ENCODE measurements at regions not wholly inside any gene's neighbourhood (a gene's known extent, or its start where the extent isn't known, plus 50 kb on each side); places are given as distances from the start of the nearest gene placed in this dataset.

DNA sequence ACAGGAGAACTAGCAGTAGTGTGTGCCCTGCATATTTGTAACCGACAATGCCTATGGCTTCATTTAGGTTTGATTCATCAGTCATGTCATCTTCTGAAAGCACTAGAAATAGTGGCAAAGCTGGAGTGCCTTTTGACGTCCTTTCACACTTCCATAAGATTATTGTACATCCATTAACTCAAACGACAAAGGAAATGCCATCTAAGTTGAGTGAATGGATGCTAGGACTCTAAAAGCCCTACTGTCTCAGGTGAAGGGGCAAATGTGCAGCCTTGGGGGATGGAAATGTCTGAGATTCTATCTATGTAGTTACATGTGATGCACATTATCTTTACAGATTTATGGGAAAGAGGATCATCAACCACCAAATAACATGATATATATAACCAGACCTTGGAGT lies 1473.6 kb downstream of the STIM2 start:
- no peaks in the 10 kb centered on the region for H3K4me1 Mint-ChIP-seq (ENCODE audit: low read depth)
- H3K36me3 Mint-ChIP-seq, result no peaks in the 10 kb centered on the region
- H3K27me3 Mint-ChIP-seq, result no peaks in the 10 kb centered on the region
- no peak overlapping the region for H3K4me3 Mint-ChIP-seq
- H3K27ac Mint-ChIP-seq, result no peak overlapping the region
- no peaks in the 10 kb centered on the region for H3K9me3 Mint-ChIP-seq (ENCODE audit: low read depth)

DNA sequence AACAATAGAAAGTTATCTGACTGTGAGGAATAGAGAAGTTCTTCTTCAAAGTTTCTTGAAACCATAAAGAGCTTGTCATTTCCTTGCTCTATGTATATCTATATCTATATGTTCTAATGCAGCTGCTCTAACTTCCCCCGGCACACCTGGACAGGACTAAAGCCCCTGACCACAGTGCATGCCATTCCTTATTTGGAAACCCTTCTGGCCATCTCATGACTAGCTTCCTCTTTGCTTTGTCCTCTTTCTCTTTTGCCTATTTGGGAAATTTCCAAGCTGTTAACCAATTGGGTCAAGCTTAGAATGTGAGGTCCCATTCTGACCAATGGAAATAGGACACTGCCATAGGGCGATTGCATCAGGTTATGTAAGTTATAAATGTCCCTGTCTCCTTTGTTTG lies 1481.1 kb downstream of the STIM2 start:
- Mint-ChIP-seq H3K27ac (no peak overlapping the region), H3K9me3 (ENCODE audit: low read depth) (peaks cover 13% of the 10 kb centered on the region), H3K4me3 (no peak overlapping the region), H3K27me3 (no peaks in the 10 kb centered on the region), H3K36me3 (no peaks in the 10 kb centered on the region), H3K4me1 (ENCODE audit: low read depth) (no peaks in the 10 kb centered on the region)

DNA sequence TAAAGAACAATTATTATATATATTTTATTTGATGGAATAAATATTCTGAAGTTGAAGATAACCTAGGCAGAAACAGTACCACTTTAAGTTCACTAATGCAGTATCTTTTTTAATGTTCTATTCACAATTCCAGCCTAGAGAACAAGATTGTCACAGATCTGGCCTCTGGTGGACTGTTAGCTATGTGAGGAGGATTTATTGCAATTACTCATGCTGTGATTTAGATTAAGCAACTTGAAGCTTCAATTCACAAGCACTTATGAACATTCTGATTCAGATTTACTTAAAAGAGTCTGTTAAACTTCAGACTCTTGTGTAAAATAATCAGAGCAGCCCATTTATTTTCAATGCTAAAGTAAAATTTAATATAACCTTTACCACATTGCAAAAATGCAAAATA lies 1489.8 kb downstream of the STIM2 start:
- no peaks in the 10 kb centered on the region for H3K36me3 Mint-ChIP-seq
- no peak overlapping the region for H3K27ac Mint-ChIP-seq
- peaks cover 5% of the 10 kb centered on the region for H3K9me3 Mint-ChIP-seq (ENCODE audit: low read depth)
- H3K27me3 Mint-ChIP-seq, result no peaks in the 10 kb centered on the region
- H3K4me3 Mint-ChIP-seq, result no peak overlapping the region
- H3K4me1 Mint-ChIP-seq (ENCODE audit: low read depth), result no peaks in the 10 kb centered on the region

DNA sequence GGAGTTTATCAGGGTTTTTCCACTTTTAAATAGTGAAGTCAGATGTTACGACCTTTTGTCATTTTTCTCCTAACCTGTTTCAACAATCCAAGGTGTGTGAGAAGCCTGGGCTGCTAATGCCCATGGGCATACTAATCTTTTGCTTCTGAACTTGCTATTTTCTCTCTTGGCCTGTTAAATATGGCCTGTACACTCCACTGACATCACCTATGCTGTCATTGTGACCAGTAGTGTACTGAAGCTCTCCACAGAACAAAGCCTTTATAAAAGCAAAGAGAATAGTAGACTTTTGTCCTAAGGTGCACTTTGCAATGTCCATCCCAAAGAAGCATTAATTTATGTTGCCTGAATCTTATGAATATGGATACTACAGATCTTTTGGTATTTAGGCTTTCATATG lies 1490.5 kb downstream of the STIM2 start:
- no peaks in the 10 kb centered on the region for H3K36me3 Mint-ChIP-seq
- no peak overlapping the region for H3K27ac Mint-ChIP-seq
- H3K27me3 Mint-ChIP-seq, result no peaks in the 10 kb centered on the region
- H3K4me3 Mint-ChIP-seq, result no peak overlapping the region
- peaks cover 5% of the 10 kb centered on the region for H3K9me3 Mint-ChIP-seq (ENCODE audit: low read depth)
- no peaks in the 10 kb centered on the region for H3K4me1 Mint-ChIP-seq (ENCODE audit: low read depth)

DNA sequence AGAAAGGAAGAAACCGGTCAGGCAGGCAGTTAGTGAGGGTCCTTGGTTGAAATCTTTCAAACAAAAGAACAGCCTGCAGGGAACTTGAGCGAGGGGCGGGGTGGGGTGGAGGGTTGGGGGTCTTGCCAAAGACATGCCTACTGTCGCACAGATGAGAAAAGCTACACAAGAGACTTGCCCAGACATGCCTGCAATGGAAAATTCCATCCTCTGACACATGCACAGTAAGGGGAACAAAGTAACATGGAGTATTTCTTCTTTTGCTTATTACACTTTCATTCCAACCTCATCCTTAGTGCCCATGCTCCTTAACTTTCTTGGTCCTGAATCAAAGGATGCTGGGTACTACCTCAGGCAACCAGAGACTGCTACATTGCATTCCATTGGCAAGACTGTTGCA lies 1491.2 kb downstream of the STIM2 start:
- Mint-ChIP-seq H3K36me3 (no peaks in the 10 kb centered on the region), H3K9me3 (ENCODE audit: low read depth) (peaks cover 5% of the 10 kb centered on the region), H3K4me3 (no peak overlapping the region), H3K27me3 (no peaks in the 10 kb centered on the region), H3K4me1 (ENCODE audit: low read depth) (no peaks in the 10 kb centered on the region), H3K27ac (no peak overlapping the region)

DNA sequence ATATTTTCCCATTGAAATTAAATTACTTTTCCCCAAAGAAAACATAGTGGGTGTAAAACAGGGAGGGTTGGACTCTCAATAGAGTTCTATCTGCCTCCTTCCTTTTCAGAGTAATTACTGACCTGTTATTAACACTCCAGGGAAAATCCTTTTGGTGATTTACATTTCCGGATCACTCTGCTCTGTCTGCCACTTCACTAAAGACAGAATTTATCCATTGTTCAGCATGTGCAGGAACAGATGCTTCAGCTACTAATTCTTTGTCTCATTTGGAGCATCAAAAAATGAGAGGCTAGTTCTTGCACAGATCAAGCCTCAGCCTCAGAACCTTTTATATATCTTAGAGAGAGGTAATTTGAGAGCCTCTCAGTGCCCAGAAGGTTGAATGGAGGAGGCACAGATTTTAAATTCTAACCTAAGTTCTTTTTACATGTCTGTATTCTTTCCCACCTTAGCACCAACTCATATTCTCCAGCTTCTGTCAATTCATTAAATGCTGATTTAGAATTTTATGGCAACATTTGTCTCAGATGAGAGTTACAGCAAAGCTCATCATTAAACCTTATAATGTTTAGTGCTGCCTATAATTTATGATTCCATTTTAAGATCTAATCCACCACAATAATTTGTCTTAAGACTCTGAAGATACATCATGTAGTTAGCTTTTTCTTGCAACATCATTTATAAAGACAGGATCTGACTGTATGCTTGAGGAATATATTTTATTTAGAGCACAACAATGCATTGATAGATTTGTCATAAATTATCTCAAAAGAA lies 1494.4 kb downstream of the STIM2 start:
- H3K27ac Mint-ChIP-seq, result no peak overlapping the region
- no peak overlapping the region for H3K4me3 Mint-ChIP-seq
- no peaks in the 10 kb centered on the region for H3K27me3 Mint-ChIP-seq
- no peaks in the 10 kb centered on the region for H3K36me3 Mint-ChIP-seq
- no peaks in the 10 kb centered on the region for H3K4me1 Mint-ChIP-seq (ENCODE audit: low read depth)
- peaks cover 5% of the 10 kb centered on the region for H3K9me3 Mint-ChIP-seq (ENCODE audit: low read depth)

DNA sequence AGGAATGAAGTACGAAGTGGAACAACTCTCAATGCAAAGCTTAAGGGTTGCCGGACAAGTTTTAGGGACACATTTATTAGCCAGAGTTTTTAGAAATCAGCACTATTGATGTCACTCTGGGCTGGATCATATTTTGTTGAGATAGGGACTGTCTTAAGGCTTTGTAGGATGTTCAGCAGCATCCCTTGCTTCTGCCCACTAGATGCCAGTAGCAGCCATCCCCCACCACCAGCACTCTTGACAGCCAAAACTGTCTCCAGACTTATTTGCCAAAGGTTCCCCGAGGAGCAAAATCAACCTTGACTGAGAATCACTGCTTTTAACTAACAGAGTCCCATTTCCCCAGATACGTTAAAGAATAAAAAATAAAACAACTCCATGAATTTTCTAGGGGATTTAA lies 1497.3 kb downstream of the STIM2 start:
- no peak overlapping the region for H3K27ac Mint-ChIP-seq
- peaks cover under 1% of the 10 kb centered on the region for H3K9me3 Mint-ChIP-seq (ENCODE audit: low read depth)
- no peaks in the 10 kb centered on the region for H3K36me3 Mint-ChIP-seq
- H3K4me3 Mint-ChIP-seq, result no peak overlapping the region
- no peaks in the 10 kb centered on the region for H3K4me1 Mint-ChIP-seq (ENCODE audit: low read depth)
- no peaks in the 10 kb centered on the region for H3K27me3 Mint-ChIP-seq

DNA sequence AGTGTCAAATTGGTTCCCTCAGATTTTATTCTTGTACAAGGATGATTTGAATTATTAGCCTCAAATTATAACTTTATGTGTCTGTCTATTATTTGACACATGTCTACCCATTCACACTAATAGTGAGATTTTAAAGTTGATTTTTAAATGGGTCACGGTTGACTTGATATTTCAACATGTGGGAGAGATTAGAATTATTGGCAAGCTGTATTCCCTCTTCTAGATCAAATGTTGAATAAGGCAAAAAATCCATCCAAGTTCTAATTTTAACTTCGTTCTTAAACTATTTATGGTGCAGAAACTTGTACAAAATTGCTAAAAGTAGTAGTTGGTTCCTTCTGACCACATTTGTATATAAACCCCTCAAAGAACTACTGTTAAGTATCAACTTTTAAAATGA lies 1498.0 kb downstream of the STIM2 start:
- Mint-ChIP-seq H3K27me3 (no peaks in the 10 kb centered on the region), H3K27ac (no peak overlapping the region), H3K4me1 (ENCODE audit: low read depth) (no peaks in the 10 kb centered on the region), H3K36me3 (no peaks in the 10 kb centered on the region), H3K4me3 (no peak overlapping the region), H3K9me3 (ENCODE audit: low read depth) (peaks cover 3% of the 10 kb centered on the region)

DNA sequence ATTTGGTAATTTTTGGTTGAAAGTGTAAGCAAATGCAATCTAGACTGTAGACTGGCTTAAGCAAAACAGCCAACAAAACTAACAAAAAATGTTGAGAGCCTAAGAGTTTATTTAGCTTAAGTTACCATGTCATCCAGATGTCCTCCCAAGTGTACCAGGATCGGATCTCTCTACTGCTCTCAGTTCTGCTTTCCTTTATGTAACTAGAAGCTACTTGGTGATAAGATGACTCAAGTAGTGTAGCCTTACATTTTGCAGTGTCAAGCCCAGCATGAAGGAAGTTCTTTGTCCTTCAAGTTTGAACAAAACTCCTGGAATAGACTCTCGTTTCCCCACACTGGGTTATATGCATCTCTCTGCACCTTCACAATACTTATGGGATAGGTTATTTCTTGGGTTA lies 1500.0 kb downstream of the STIM2 start:
- Mint-ChIP-seq H3K36me3 (no peaks in the 10 kb centered on the region), H3K4me3 (no peak overlapping the region), H3K4me1 (ENCODE audit: low read depth) (no peaks in the 10 kb centered on the region), H3K27ac (no peak overlapping the region), H3K27me3 (no peaks in the 10 kb centered on the region), H3K9me3 (ENCODE audit: low read depth) (peaks cover 7% of the 10 kb centered on the region)

DNA sequence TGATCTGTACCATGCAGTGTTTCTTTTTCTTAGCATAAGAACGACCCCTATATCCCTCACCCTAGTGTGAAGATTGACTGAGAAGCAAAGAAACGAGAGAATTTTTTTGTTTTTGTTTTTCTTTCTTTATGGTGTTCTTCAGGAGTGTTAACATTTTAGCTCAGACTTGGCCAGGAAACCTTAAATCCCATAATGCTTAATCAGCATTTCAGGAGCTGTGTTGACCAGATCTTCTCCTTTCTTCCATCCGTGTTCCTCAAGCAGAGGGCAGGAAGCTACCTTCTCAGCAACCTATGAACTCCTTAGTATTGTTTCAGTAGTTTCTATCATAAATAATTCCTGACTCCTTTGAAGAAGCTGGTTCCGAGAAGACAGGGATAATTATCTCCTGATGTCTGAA lies 1501.5 kb downstream of the STIM2 start:
- Mint-ChIP-seq H3K27ac (no peak overlapping the region), H3K9me3 (ENCODE audit: low read depth) (peaks cover 14% of the 10 kb centered on the region), H3K4me1 (ENCODE audit: low read depth) (no peaks in the 10 kb centered on the region), H3K4me3 (no peak overlapping the region), H3K36me3 (no peaks in the 10 kb centered on the region), H3K27me3 (no peaks in the 10 kb centered on the region)

DNA sequence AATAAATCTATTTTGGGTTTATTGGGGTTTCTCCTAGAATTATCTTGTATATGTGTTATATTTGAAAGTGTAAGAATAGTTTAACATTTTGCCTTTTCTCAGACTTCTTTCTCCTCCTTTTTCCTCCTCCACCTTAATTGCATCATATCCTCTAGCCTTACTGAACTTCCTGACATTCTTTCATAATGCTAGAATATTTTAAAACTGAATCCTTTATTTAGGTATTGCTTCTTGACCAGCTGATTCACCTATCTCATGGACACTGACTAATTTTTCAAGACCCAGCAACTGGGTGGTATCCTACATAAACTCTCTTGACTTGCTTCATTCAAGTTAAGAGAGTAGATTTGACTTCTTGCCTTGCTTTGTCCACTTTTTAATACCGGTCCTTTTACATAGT lies 1508.9 kb downstream of the STIM2 start:
- no peaks in the 10 kb centered on the region for H3K4me1 Mint-ChIP-seq (ENCODE audit: low read depth)
- H3K9me3 Mint-ChIP-seq (ENCODE audit: low read depth), result peaks cover 15% of the 10 kb centered on the region
- no peaks in the 10 kb centered on the region for H3K36me3 Mint-ChIP-seq
- H3K27me3 Mint-ChIP-seq, result no peaks in the 10 kb centered on the region
- H3K27ac Mint-ChIP-seq, result no peak overlapping the region
- no peak overlapping the region for H3K4me3 Mint-ChIP-seq

DNA sequence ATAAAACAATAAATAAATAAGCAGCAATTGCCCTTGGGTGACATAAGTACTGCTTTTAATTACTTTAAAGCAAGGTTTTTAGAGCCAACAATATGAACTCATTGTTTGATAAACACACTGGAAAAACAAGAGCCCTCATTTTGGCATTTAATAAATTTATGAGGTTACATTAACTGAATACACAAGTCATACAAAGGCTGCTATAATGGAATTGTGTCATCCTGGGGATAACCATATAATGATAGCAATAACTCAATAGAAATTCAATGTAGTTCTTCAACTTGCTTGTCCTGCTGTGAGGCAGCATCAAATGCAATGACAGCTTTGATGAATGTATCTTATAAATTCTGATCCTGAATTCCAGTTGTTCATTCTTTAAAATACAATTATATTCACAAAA lies 1512.5 kb downstream of the STIM2 start:
- Mint-ChIP-seq H3K4me3 (no peak overlapping the region), H3K27ac (no peak overlapping the region), H3K36me3 (no peaks in the 10 kb centered on the region), H3K27me3 (no peaks in the 10 kb centered on the region), H3K9me3 (ENCODE audit: low read depth) (peaks cover 9% of the 10 kb centered on the region), H3K4me1 (ENCODE audit: low read depth) (no peaks in the 10 kb centered on the region)

DNA sequence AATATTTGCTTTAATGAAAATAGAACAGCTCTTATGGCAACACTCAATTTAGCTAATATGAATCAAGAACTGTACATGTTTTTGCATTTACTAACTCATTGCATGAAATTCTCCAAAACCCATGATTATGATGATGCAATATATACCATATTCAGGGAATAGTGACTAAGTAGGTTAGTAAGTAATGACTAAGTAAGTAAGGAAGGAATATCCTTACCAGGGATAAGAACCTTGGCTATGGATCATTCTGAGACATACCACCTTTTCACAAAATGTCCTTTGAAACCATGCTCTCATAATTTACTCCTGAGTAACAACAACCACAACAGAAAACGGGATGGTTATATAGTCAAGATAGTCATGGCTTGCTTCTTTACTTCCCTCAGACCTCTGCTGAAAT lies 1513.0 kb downstream of the STIM2 start:
- no peaks in the 10 kb centered on the region for H3K36me3 Mint-ChIP-seq
- no peaks in the 10 kb centered on the region for H3K4me1 Mint-ChIP-seq (ENCODE audit: low read depth)
- no peaks in the 10 kb centered on the region for H3K27me3 Mint-ChIP-seq
- H3K27ac Mint-ChIP-seq, result no peak overlapping the region
- H3K4me3 Mint-ChIP-seq, result no peak overlapping the region
- peaks cover 11% of the 10 kb centered on the region for H3K9me3 Mint-ChIP-seq (ENCODE audit: low read depth)

DNA sequence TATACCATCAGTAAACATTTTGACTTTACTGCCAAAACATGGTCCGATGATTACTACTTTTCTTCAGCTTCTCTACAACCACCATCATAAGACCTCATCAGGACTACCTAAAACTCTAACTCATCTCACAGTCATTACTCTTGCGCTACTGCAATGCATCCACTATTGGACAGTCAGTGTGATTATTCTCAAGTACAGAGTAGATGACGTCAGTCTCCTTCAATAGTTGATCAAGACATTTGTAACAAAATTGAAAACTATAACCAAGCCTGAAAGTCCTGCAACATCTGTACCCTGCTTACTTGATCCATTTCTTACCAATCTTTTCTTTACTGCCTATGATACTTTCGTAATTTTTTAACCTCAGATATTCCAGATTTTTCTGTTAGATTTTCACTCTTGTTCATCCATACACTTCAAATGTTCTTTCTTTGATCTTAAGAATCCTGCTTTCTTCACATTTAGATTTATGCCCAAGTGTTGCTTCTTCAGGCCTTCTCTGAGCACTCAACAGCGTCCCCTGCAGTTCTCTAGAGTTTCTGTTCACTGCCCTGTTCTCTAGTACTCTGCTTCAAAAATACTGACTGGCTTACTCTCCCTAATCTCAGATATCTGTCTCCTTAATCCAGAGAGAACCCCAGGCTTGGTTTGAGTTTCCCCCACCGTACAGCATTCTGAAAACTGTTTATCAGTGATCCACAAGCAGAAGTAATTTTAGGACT lies 1517.6 kb downstream of the STIM2 start:
- Mint-ChIP-seq H3K4me1 (ENCODE audit: low read depth) (no peaks in the 10 kb centered on the region), H3K9me3 (ENCODE audit: low read depth) (peaks cover 15% of the 10 kb centered on the region), H3K36me3 (no peaks in the 10 kb centered on the region), H3K27ac (no peak overlapping the region), H3K4me3 (no peak overlapping the region), H3K27me3 (no peaks in the 10 kb centered on the region)

DNA sequence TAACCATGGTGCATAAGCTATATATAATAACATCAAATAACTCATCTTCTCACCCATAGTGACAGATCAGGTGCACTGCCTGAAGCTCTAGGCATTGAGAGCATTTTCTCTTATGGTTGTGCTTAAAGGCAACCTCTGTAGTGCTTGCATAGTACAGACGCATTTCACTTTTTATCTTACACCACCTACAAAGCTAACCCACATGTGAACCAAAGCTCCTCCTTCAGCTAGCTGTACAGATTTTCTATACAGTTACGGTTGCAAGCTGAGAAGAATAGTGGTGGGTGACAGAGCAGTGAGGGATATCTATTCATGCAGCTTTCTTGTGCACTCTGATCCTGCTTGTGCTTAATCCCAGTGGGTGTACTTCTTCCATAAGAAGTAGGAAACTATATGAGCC lies 1525.2 kb downstream of the STIM2 start:
- Mint-ChIP-seq H3K27me3 (no peaks in the 10 kb centered on the region), H3K9me3 (ENCODE audit: low read depth) (peaks cover 8% of the 10 kb centered on the region), H3K27ac (no peak overlapping the region), H3K4me3 (no peak overlapping the region), H3K36me3 (no peaks in the 10 kb centered on the region), H3K4me1 (ENCODE audit: low read depth) (no peaks in the 10 kb centered on the region)

DNA sequence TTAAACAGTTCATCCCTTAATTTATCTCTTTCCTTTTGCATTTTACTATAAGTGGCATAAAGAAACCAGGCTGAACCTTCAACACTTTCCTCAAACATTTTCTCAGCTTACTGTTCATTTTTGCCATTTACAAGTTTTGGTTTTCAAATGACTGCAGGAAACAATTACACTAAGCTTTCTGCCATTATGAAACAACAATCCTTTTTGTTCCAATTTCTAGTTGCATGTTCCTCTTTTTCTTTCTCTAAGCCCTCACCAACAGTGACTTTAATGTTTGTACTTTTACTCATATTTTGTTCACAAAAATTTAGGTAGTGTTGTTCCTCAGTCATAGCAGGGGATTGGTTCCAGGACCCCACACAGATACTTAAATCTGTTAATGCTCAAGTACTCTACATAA lies 1526.1 kb downstream of the STIM2 start:
- H3K4me3 Mint-ChIP-seq, result no peak overlapping the region
- H3K27ac Mint-ChIP-seq, result no peak overlapping the region
- no peaks in the 10 kb centered on the region for H3K4me1 Mint-ChIP-seq (ENCODE audit: low read depth)
- H3K27me3 Mint-ChIP-seq, result no peaks in the 10 kb centered on the region
- H3K9me3 Mint-ChIP-seq (ENCODE audit: low read depth), result peaks cover 12% of the 10 kb centered on the region
- H3K36me3 Mint-ChIP-seq, result no peaks in the 10 kb centered on the region
